GM12878 (cell line): ENCODE measurements at regions not wholly inside any gene's neighbourhood (a gene's known extent, or its start where the extent isn't known, plus 50 kb on each side); places are given as distances from the start of the nearest gene placed in this dataset.

Source experiments
- ATAC-seq: fragments of 200-7000 bp; cut with Tn5 transposase; 3 replicates; pipeline ENCODE4 v1.9.1; 2020; ENCODE audit warnings: mild to moderate bottlenecking, moderate library complexity
- BruUV-seq: library from RNA; stranded (reverse); fragments of 400-500 nt; replicated peaks from 2 replicates; lab custom pipeline; 2021; lab: Mats Ljungman, UMichigan
- CTCF ChIA-PET: fragments of 300-600 bp; sonication (Branson Sonifier 250); formaldehyde crosslinking; extraction: SDS; loops from one replicate; lab custom pipeline; 2021; ENCODE audit warnings: inconsistent platforms; lab: Yijun Ruan, JAX
- POLR2A ChIA-PET: fragments of 350-600 bp; formaldehyde crosslinking; extraction: SDS; loops from one replicate; lab custom pipeline; 2021; ENCODE audit warnings: inconsistent platforms; lab: Charles Lee
- RAD21 ChIA-PET: fragments of 300-600 bp; sonication (Branson Sonifier 250); formaldehyde crosslinking; loops from one replicate; lab custom pipeline; 2023; ENCODE audit warnings: antibody characterized with exemption; ENCODE audit not compliant: unreplicated experiment; lab: Charles Lee
- SMC1A ChIA-PET: fragments of 300-600 bp; sonication (Branson Sonifier 250); formaldehyde crosslinking; loops from one replicate; lab custom pipeline; 2023; ENCODE audit not compliant: unreplicated experiment, uncharacterized antibody; lab: Charles Lee
- DNase-seq: peaks from one replicate; pipeline ENCODE4 v3.0.0-alpha.2; 2011; ENCODE audit warnings: low read depth, low spot score
- FAIRE-seq: peaks from 3 replicates; lab custom pipeline; 2011; peaks lifted over from hg19 to GRCh38; lab: Jason Lieb, UNC
- H2AFZ ChIP-seq: 2 replicates; pipeline ENCODE4 v1.6.0; 2011; ENCODE audit warnings: low read depth, low read length, control low read depth; ENCODE audit not compliant: control insufficient read depth
- H3K27ac ChIP-seq: 2 replicates; pipeline ENCODE4 v1.5.1; 2011; ENCODE audit warnings: control low read depth; ENCODE audit not compliant: control insufficient read depth, insufficient read depth
- H3K27me3 ChIP-seq, 2 experiments: replicated peaks in 1 of 2; 2 replicates each; pipeline versions ENCODE4 v1.6.0 to v1.6.1; 2011; ENCODE audit warnings: low read length in 1 of 2; ENCODE audit not compliant: control insufficient read depth in 2 of 2, insufficient read depth in 2 of 2
- H3K36me3 ChIP-seq, 2 experiments: 2 replicates each; pipeline ENCODE4 v1.5.1; 2011; ENCODE audit warnings: low read length in 1 of 2; ENCODE audit not compliant: control insufficient read depth in 2 of 2, insufficient read depth in 2 of 2
- H3K4me1 ChIP-seq: 2 replicates; pipeline ENCODE4 v1.6.1; 2011; ENCODE audit warnings: mild to moderate bottlenecking, low read length, moderate library complexity, mixed read lengths; ENCODE audit not compliant: control insufficient read depth, insufficient read depth
- H3K4me2 ChIP-seq: 2 replicates; pipeline ENCODE4 v1.6.0; 2011; ENCODE audit warnings: control low read depth; ENCODE audit not compliant: control insufficient read depth, insufficient read depth
- H3K4me3 ChIP-seq: fragments of 200-600 bp; sonication (generic); 2 replicates; pipeline ENCODE4 v1.5.1; 2016
- H3K79me2 ChIP-seq: 2 replicates; pipeline ENCODE4 v1.6.0; 2011; ENCODE audit warnings: low read length; ENCODE audit not compliant: control insufficient read depth, insufficient read depth
- H3K9ac ChIP-seq: 2 replicates; pipeline ENCODE4 v1.8.0; 2011; ENCODE audit warnings: low read length, control low read depth, mixed read lengths; ENCODE audit not compliant: control insufficient read depth, insufficient read depth
- H3K9me3 ChIP-seq: replicated peaks from 3 replicates; pipeline ENCODE4 v1.5.1; 2011; ENCODE audit warnings: mild to moderate bottlenecking, low read length; ENCODE audit not compliant: control insufficient read depth, insufficient read depth
- H4K20me1 ChIP-seq: 2 replicates; pipeline ENCODE4 v1.6.0; 2011; ENCODE audit not compliant: control insufficient read depth, insufficient read depth
- EZH2 ChIP-seq: IDR thresholded peaks from 2 replicates; pipeline ENCODE4 v1.6.1; 2012; ENCODE audit warnings: low read depth, mild to moderate bottlenecking, control low read depth, inconsistent platforms, low read length, borderline replicate concordance; ENCODE audit not compliant: control insufficient read depth
- GATAD2B ChIP-seq: fragments of 450-650 bp; conservative IDR thresholded peaks from 2 replicates; pipeline ENCODE4 v1.6.1; 2017; ENCODE audit warnings: low read depth, mild to moderate bottlenecking, moderate library complexity
- JUND ChIP-seq: IDR thresholded peaks from 2 replicates; pipeline ENCODE4 v1.6.1; 2012; ENCODE audit warnings: low read depth, mild to moderate bottlenecking, low read length, improper control_type of control experiment, moderate library complexity
- NBN ChIP-seq: fragments of 450-650 bp; IDR thresholded peaks from 2 replicates; pipeline ENCODE4 v1.6.1; 2016
- NFYB ChIP-seq: IDR thresholded peaks from 2 replicates; pipeline ENCODE4 v1.6.1; 2011; ENCODE audit warnings: low read depth, mild to moderate bottlenecking, low read length, improper control_type of control experiment, moderate library complexity; ENCODE audit not compliant: insufficient read depth
- RCOR1 ChIP-seq: conservative IDR thresholded peaks from 2 replicates; pipeline ENCODE4 v1.6.1; 2012; ENCODE audit warnings: low read depth, low read length, improper control_type of control experiment
- STAT1 ChIP-seq: fragments of 450-650 bp; conservative IDR thresholded peaks from 2 replicates; pipeline ENCODE4 v1.6.1; 2014; ENCODE audit warnings: antibody characterized with exemption, mild to moderate bottlenecking
- TCF7 ChIP-seq: IDR thresholded peaks from 2 replicates; pipeline ENCODE4 v1.6.1; 2014; ENCODE audit warnings: antibody characterized with exemption, borderline replicate concordance
- WGBS: methylation state at CpG from one replicate; pipeline ENCODE4 v1.1.6; 2016; ENCODE audit warnings: low lambda C conversion rate; ENCODE audit not compliant: insufficient replicate concordance, insufficient coverage; ENCODE audit errors: missing lambda C conversion rate; 5-methylcytosine and 5-hydroxymethylcytosine counted together
- in situ Hi-C: fragments of 300-500 bp; cut with MboI; formaldehyde crosslinking; loops from 9 replicates; pipeline ENCODE4 v1.14.3; 2018; ENCODE audit warnings: mixed read lengths
- intact Hi-C: fragments of 100-400 bp; cut with micrococcal nuclease; formaldehyde crosslinking; loops from one replicate; pipeline ENCODE4 v1.14.2; 2022; ENCODE audit not compliant: unreplicated experiment
- TF ChIP-seq, protein P1 (sequence below): fragments of 450-650 bp; IDR thresholded peaks from 2 replicates; pipeline ENCODE4 v1.6.1; 2016; ENCODE audit warnings: mild to moderate bottlenecking, moderate library complexity, borderline replicate concordance

GRCh38 chr1:157313240-157313807 is 175.1 kb upstream of the ETV3 start:
- 0% methylated on average over 3 of the region's 3 CpGs for whole genome bisulfite sequencing

DNA sequence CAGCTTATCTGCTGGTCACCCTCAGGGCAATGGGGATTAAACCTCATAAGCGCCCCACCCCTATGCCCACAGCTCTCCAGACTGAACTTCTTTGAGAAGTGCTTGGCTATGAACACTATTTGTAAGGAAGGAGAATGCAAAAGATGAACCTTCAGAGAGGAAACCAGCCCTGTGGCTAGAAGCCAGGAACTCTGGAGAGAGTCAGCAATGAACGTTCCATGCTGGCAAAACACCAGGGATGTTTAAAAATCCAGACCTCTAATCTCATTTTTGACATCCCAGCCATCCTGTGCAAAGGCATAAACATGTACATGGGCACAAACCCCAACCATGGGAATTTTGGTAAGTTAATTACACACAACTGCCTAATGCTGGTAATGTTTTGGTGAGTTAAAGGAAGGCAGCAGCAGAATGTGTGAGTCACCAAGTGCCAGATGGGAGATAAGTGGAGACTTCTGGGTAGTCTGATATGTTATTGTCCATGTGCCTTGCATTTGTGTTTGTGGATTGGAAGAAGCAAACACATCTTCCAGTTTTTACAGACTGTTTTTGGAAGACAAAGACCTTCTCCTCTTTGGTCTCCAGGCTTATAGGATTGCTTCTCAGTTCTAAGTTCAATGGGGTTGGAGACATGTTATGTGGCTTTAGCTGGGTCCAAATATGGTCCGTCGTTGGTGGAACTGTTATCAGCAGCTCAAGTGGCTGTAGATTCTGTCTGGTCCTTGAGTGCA is 174.1 kb upstream of the ETV3 start:
- Histone ChIP-seq H3K79me2 (no peaks in the 10 kb centered on the region), H3K9me3 (no peaks in the 10 kb centered on the region; the same call in 2 of the 3 replicates), H3K4me3 (no peak overlapping the region), H3K27me3 (no peaks in the 10 kb centered on the region; a peak in 2 of 4 replicates), H3K9ac (no peak overlapping the region), H2AFZ (no peak overlapping the region), H4K20me1 (no peaks in the 10 kb centered on the region), H3K4me2 (no peak overlapping the region), H3K27ac (no peak overlapping the region), H3K4me1 (peaks cover 12% of the 10 kb centered on the region), H3K36me3 (no peaks in the 10 kb centered on the region)
- ChIA-PET RAD21 (interaction anchor here (1.2 to 1.5 kb wide), 2 partner anchors 116 to 173 kb away, joined by 4 to 6 read pairs; no protein-coding TSS in a partner anchor), CTCF (interaction anchor here (0.8 to 2.7 kb wide), 8 partner anchors 20 to 183 kb away, joined by 3 to 15 read pairs (median 4); no protein-coding TSS in a partner anchor), POLR2A (no interaction called here), SMC1A (interaction anchor here (1.0 to 4.0 kb wide), 4 partner anchors 21 to 138 kb away, joined by 3 to 14 read pairs (median 4); no protein-coding TSS in a partner anchor)
- no TSS peak for BruUV-seq
- 23% methylated on average over 4 of the region's 4 CpGs for WGBS
- in situ Hi-C loops = no loop called here
- DNase-seq (no peak), ATAC-seq (no peak), FAIRE-seq (no peak)
- intact Hi-C loops = loop anchor here (5.0 kb wide), 1 partner anchor 165 kb away; no protein-coding TSS in a partner anchor
- no peak for TF ChIP-seq TCF7
- TF ChIP-seq NBN = no peak
- no peak for TF ChIP-seq RCOR1
- TF ChIP-seq, protein P1, sequence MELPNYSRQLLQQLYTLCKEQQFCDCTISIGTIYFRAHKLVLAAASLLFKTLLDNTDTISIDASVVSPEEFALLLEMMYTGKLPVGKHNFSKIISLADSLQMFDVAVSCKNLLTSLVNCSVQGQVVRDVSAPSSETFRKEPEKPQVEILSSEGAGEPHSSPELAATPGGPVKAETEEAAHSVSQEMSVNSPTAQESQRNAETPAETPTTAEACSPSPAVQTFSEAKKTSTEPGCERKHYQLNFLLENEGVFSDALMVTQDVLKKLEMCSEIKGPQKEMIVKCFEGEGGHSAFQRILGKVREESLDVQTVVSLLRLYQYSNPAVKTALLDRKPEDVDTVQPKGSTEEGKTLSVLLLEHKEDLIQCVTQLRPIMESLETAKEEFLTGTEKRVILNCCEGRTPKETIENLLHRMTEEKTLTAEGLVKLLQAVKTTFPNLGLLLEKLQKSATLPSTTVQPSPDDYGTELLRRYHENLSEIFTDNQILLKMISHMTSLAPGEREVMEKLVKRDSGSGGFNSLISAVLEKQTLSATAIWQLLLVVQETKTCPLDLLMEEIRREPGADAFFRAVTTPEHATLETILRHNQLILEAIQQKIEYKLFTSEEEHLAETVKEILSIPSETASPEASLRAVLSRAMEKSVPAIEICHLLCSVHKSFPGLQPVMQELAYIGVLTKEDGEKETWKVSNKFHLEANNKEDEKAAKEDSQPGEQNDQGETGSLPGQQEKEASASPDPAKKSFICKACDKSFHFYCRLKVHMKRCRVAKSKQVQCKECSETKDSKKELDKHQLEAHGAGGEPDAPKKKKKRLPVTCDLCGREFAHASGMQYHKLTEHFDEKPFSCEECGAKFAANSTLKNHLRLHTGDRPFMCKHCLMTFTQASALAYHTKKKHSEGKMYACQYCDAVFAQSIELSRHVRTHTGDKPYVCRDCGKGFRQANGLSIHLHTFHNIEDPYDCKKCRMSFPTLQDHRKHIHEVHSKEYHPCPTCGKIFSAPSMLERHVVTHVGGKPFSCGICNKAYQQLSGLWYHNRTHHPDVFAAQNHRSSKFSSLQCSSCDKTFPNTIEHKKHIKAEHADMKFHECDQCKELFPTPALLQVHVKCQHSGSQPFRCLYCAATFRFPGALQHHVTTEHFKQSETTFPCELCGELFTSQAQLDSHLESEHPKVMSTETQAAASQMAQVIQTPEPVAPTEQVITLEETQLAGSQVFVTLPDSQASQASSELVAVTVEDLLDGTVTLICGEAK = no peak
- TF ChIP-seq EZH2 = no peak

More at GRCh38 chr1:157313240-157313807, 175.1 kb upstream of the ETV3 start:
- Histone ChIP-seq H3K4me1 (peaks cover 1% of the 10 kb centered on the region), H3K4me2 (no peak overlapping the region), H3K79me2 (no peaks in the 10 kb centered on the region), H2AFZ (no peak overlapping the region), H3K27me3 (no peaks in the 10 kb centered on the region; a peak in 2 of 4 replicates), H4K20me1 (no peaks in the 10 kb centered on the region), H3K4me3 (no peak overlapping the region), H3K9me3 (no peaks in the 10 kb centered on the region; the same call in 2 of the 3 replicates), H3K36me3 (no peaks in the 10 kb centered on the region), H3K27ac (no peak overlapping the region), H3K9ac (no peak overlapping the region)
- BruUV-seq = no TSS peak
- ATAC-seq = no peak
- RAD21 ChIA-PET = interaction anchor here (0.7 kb wide), 1 partner anchor 104 kb away, joined by 3 read pairs; no protein-coding TSS in a partner anchor
- SMC1A ChIA-PET = interaction anchor here (0.8 to 4.0 kb wide), 7 partner anchors 16 to 182 kb away, joined by 3 to 14 read pairs (median 4); no protein-coding TSS in a partner anchor
- CTCF ChIA-PET = interaction anchor here (0.6 to 1.7 kb wide), 8 partner anchors 19 to 192 kb away, joined by 3 to 5 read pairs (median 4); no protein-coding TSS in a partner anchor
- POLR2A ChIA-PET = no interaction called here
- DNase-seq = no peak
- in situ Hi-C loops = no loop called here
- TF ChIP-seq GATAD2B (no peak), JUND (no peak), STAT1 (no peak), NFYB (no peak)
- FAIRE-seq = no peak
- intact Hi-C loops = loop anchor here (5.0 kb wide), 1 partner anchor 164 kb away; no protein-coding TSS in a partner anchor
